HUES48 (cell line): ENCODE measurements at regions not wholly inside any gene's neighbourhood (a gene's known extent, or its start where the extent isn't known, plus 50 kb on each side); places are given as distances from the start of the nearest gene placed in this dataset.

Source experiments
- H3K27ac ChIP-seq: one replicate; pipeline ENCODE4 v1.7.0; 2013; ENCODE audit warnings: low read depth, low read length, inconsistent platforms
- H3K27me3 ChIP-seq: 2 replicates; pipeline ENCODE4 v1.6.1; 2013; ENCODE audit warnings: mild to moderate bottlenecking, low read length; ENCODE audit not compliant: control insufficient read depth, insufficient read depth
- H3K36me3 ChIP-seq: 2 replicates; pipeline ENCODE4 v1.6.1; 2013; ENCODE audit warnings: low read length; ENCODE audit not compliant: control insufficient read depth, insufficient read depth
- H3K4me1 ChIP-seq: 2 replicates; pipeline ENCODE4 v1.6.1; 2013; ENCODE audit warnings: mild to moderate bottlenecking, low read length; ENCODE audit not compliant: control insufficient read depth, insufficient read depth
- H3K4me3 ChIP-seq: 2 replicates; pipeline ENCODE4 v1.5.1; 2013; ENCODE audit warnings: mild to moderate bottlenecking, low read depth, low read length
- H3K9ac ChIP-seq: 2 replicates; pipeline ENCODE4 v1.6.1; 2013; ENCODE audit warnings: mild to moderate bottlenecking, low read depth, low read length, moderate library complexity
- H3K9me3 ChIP-seq: 2 replicates; pipeline ENCODE4 v1.6.1; 2013; ENCODE audit warnings: low read length; ENCODE audit not compliant: control insufficient read depth, insufficient read depth

DNA sequence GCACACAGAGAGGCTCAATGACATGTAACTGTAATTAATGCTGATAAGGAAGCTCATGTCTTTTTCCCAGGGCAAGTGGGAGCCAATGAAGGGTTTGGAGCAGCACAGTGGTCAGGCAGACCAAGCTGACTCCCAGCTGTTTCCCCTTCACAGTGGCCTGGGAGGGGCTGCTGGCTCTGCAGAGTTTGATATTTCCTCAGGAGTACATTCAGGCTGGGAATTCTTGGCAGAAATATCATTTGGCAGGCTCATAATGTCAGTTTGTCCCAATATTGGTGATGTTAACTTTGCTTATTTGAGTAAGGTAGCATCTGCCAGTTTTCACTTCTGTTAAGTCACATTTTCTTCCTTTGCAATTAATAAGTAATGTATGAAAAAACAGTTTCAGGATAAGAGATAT, 247.0 kb downstream of the EMP1 start:
- Histone ChIP-seq H3K9ac (no peak overlapping the region), H3K9me3 (no peaks in the 10 kb centered on the region), H3K36me3 (no peaks in the 10 kb centered on the region), H3K4me3 (no peak overlapping the region), H3K4me1 (no peaks in the 10 kb centered on the region), H3K27ac (no peak overlapping the region), H3K27me3 (no peaks in the 10 kb centered on the region)

DNA sequence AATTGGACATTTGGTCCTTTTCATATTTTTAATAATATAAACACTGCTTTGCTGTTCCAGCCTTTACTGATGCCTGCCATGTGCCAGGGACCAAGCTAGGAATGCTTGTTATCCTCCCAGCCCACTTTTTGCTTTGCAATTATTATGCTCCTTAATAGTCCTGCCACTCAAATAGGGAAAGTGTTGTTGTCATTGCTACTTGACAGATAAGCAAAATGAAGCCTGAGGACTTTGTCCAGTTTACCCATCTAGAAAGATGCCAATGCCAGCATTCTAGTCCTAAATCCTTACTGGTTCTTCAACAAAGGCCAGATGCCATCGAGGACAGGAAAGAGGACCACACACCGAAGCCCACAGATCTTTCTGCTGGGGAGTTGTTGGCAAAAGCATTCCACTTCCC, 246.5 kb downstream of the EMP1 start:
- Histone ChIP-seq H3K9me3 (no peaks in the 10 kb centered on the region), H3K27ac (no peak overlapping the region), H3K4me3 (no peak overlapping the region), H3K27me3 (no peaks in the 10 kb centered on the region), H3K9ac (no peak overlapping the region), H3K4me1 (no peaks in the 10 kb centered on the region), H3K36me3 (no peaks in the 10 kb centered on the region)

DNA sequence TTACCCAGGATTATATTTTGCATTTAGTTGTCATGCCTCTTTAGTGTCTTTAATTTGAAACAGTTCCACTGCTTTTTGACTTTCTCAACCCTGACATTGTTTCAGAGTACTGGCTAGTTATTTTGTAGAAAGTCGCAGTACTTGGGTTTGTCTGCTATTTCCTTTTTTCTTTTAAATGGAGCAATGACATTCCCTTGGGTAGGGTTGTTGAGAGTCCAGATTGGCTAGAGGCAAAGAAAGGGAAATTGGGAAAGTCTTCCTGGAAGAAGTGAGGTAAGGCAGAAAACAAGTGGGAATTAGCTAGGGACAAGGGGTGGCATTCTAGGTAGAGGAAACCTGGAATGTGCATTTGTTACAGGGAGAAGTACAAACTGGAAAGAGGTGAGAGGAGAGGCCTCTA, 245.9 kb downstream of the EMP1 start:
- Histone ChIP-seq H3K9ac (no peak overlapping the region), H3K4me3 (no peak overlapping the region), H3K9me3 (no peaks in the 10 kb centered on the region), H3K27me3 (no peaks in the 10 kb centered on the region), H3K4me1 (no peaks in the 10 kb centered on the region), H3K36me3 (no peaks in the 10 kb centered on the region), H3K27ac (no peak overlapping the region)

DNA sequence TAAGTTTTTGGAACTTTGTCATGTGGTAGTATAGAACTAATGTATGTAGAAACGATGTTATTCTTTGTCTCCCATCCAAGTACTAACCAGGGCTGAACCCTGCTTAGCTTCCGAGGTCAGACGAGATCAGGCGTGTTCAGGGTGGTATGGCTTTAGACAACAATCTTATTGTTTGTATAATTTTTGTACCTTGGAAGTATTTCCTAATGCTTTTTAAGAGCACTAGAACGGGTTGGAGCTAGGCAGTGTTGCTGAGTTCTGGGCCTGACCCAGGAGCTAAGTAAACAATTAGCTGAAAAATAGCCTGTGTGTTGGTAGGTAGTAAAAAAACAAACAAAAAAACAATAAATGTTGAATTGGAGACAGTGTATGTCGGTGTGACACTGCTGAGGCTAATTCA, 244.3 kb downstream of the EMP1 start:
- Histone ChIP-seq H3K4me1 (no peaks in the 10 kb centered on the region), H3K4me3 (no peak overlapping the region), H3K36me3 (no peaks in the 10 kb centered on the region), H3K9me3 (no peaks in the 10 kb centered on the region), H3K9ac (no peak overlapping the region), H3K27ac (no peak overlapping the region), H3K27me3 (no peaks in the 10 kb centered on the region)

DNA sequence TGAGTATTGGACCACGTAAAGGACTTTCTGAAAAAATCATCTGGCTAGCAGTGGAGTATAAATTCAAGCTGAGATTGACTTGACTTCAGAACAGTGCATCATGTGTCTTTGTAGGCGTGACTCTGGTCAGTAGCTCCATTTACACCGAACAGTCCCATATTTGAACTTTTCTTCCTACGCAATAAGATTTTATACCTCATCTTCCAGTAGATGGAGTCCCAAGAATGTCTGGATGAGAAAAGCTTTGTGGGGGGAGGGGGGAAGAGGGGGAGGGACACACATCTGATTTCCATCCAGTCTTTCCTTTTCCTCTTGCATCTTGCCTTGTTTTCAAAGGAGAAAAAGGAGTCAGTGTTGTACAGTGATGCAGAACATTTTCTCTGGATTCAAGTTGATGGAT, 241.0 kb downstream of the EMP1 start:
- no peaks in the 10 kb centered on the region for H3K27me3 ChIP-seq
- peaks cover 7% of the 10 kb centered on the region; the same call in 1 of the 2 replicates for H3K4me1 ChIP-seq
- no peak overlapping the region for H3K4me3 ChIP-seq
- H3K36me3 ChIP-seq = no peaks in the 10 kb centered on the region
- no peaks in the 10 kb centered on the region for H3K9me3 ChIP-seq
- no peak overlapping the region for H3K9ac ChIP-seq
- H3K27ac ChIP-seq = no peak overlapping the region

DNA sequence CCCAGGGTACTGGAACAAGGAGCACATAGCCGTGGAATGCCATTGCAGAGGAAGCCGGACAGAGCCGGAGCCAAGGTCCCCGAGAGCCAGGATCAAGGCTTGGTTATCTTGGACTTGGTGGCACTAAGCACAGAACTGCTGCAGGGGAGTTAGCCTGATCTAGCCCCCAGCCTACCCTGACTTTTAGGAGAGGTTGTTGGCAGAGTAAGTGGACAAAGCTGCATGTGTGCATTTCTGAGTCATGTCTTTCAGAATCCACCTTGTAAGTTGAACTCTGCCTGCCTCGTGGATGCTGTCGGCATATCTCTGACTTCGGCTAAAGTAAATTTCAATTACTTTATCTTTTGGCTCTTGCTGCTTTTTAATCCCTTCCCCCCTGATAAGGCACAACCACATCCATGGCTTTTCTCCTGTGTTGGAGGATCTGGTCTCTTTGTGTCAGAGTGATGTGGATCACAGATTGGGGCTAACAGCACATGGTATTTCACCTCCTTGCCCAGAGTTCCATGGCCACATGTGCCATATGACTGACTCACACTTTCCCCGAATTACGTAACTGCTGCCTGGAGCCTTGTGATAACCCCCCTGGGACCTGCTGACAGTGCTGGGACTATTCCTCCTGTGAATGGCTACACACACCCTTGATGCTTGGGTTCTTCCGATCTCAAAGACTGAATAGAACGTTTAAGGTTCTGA, 240.3 kb downstream of the EMP1 start:
- peaks cover 7% of the 10 kb centered on the region; the same call in 1 of the 2 replicates for H3K4me1 ChIP-seq
- H3K9ac ChIP-seq = no peak overlapping the region
- H3K27me3 ChIP-seq = no peaks in the 10 kb centered on the region
- H3K9me3 ChIP-seq = no peaks in the 10 kb centered on the region
- H3K27ac ChIP-seq = no peak overlapping the region
- no peak overlapping the region for H3K4me3 ChIP-seq
- H3K36me3 ChIP-seq = no peaks in the 10 kb centered on the region

DNA sequence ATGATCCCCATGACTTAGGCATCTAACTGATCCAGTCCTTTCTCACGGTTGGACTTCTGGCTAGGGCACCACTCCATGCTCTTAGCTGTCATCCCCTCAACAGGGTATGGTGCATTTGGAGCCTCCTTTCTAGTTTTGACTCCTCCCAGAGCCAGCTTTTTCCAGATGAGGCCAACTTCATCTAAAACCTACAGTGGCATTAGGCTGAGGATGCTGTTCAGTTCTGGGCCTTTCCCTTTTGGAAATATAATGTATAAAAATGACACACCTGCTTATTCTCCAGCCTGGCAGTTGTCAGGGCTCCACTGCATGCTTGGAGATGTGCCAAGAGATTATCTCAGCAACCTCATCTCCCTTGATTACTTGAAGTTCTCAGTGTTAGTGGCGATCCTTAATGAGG, 239.7 kb downstream of the EMP1 start:
- Histone ChIP-seq H3K9ac (no peak overlapping the region), H3K4me3 (no peak overlapping the region)

DNA sequence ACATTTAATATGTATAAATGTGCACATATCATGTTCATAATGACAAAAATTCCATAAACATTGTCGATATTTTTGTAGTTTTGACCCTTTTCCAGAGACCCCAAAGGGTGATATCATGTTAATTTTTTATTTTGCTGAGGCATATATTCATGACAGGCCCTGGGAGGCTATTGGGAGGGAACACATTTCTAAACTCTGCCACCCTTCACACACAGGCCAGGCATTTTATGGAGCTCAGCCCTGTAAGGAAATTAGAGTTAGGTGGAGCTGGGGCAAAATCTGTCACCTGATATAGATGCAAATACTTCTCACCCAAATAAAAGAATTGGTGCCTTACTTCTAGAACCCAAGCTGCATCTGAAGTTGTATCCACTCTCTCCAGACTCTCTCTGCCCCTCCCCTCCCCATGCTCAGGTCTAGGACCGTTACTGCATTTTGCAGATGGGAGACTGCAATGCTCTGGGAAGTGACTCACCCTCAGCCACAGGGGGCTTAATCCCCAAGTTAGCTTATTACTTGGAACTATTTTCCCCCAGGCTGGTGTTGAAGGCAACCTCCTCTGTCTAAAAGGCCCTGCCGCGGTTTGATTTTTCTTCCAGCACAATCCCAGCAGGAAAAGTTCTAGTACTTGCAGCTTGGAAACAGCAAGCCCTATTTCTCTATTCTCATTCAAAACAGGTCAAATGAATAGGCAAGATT, 238.9 kb downstream of the EMP1 start:
- Histone ChIP-seq H3K27me3 (no peaks in the 10 kb centered on the region), H3K36me3 (no peaks in the 10 kb centered on the region), H3K4me1 (peaks cover 7% of the 10 kb centered on the region; the same call in 1 of the 2 replicates), H3K27ac (peak overlapping the region; percentile 52), H3K9ac (no peak overlapping the region), H3K4me3 (no peak overlapping the region), H3K9me3 (no peaks in the 10 kb centered on the region)

More for the DNA sequence above, 239.7 kb downstream of the EMP1 start:
- no peaks in the 10 kb centered on the region for H3K9me3 ChIP-seq
- no peaks in the 10 kb centered on the region for H3K36me3 ChIP-seq
- H3K4me1 ChIP-seq = peaks cover 7% of the 10 kb centered on the region; the same call in 1 of the 2 replicates
- H3K27ac ChIP-seq = peak overlapping the region; percentile 38
- no peaks in the 10 kb centered on the region for H3K27me3 ChIP-seq

DNA sequence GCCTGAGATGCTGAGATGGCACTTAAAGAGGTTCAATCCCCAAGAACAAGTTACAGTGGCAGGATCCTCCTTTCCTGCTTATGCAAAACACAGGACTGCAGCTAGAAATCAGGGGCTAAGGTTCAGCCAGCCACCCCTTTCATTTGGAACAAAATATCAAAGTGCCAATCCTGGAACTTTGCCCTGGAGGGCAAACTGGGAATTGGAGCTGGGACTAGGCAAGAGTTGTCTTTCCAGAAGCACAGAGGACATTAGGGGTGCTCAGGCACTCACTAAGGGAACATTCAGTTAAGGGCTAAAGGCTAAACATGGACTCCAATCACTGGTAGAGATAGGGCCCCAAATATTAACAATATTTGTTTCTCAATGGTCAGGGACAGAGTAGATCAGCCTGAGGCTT, 237.2 kb downstream of the EMP1 start:
- H3K9me3 ChIP-seq = no peaks in the 10 kb centered on the region
- H3K36me3 ChIP-seq = no peaks in the 10 kb centered on the region
- H3K9ac ChIP-seq = no peak overlapping the region
- peaks cover 7% of the 10 kb centered on the region; the same call in 1 of the 2 replicates for H3K4me1 ChIP-seq
- no peak overlapping the region for H3K4me3 ChIP-seq
- H3K27me3 ChIP-seq = no peaks in the 10 kb centered on the region
- no peak overlapping the region for H3K27ac ChIP-seq

DNA sequence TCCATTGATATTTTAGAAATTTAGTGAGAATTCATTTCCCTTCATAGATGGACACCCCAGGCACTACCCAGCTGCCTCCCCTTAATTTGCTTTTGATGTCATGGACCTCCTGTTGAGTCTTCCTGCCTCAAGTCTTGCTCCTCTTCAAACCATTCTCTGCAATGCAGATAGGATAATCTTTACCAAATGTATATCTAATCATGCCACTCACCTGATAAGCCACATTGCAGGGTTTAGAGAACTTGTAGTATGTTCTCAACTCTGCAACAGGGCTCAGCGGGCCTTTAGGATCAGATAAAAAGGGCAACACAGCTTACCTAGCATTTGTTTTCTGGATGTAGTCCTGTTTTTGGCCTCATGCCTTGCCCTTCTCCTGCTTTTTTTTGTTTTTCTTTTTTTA, 234.5 kb downstream of the EMP1 start:
- Histone ChIP-seq H3K27me3 (no peaks in the 10 kb centered on the region), H3K4me3 (no peak overlapping the region), H3K4me1 (peaks cover 7% of the 10 kb centered on the region; the same call in 1 of the 2 replicates), H3K9me3 (peaks cover 4% of the 10 kb centered on the region; the same call in 1 of the 2 replicates), H3K27ac (no peak overlapping the region), H3K9ac (no peak overlapping the region), H3K36me3 (no peaks in the 10 kb centered on the region)

DNA sequence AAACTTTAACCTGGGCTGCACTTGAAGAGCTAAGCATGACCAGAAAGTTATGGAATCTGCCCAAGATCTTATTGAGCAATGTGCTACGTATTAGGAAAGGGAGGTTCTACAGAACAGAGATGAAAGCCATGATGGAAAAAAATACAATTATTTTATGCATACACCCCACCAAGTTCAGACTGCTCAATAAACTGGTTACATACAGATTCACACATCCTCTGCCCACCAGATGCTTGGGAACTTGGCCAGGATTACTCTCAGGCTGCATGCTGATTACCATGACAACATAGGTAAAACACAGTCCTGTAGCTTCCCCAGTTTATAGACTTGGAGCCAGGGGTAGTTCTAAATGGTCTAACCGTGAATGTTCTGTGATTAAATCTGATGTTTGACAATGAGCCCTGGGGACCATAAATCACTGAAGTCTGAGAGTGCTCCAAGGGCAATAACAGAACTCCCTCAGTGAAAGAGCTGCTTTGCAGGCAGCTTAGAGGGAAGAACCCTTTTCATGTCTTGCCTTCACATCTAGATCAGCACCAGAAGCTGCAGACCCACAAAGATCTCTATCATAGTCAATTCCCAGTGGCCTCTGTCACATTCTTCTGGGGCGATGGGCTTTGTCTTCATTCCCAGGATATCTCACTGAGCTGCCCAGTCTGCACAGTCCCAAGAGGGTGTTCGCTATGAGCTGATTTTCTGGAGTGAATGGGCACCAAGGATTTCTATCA, 232.2 kb downstream of the EMP1 start:
- Histone ChIP-seq H3K9me3 (peaks cover 4% of the 10 kb centered on the region; the same call in 1 of the 2 replicates), H3K27ac (no peak overlapping the region), H3K4me1 (0 out of 2 replicates have a peak, but pooled peaks cover 2% of the 10 kb centered on the region), H3K36me3 (no peaks in the 10 kb centered on the region), H3K9ac (no peak overlapping the region), H3K4me3 (no peak overlapping the region), H3K27me3 (no peaks in the 10 kb centered on the region)
